ENCODE measurements at regions not wholly inside any gene's neighbourhood (a gene's known extent, or its start where the extent isn't known, plus 50 kb on each side); places are given as distances from the start of the nearest gene placed in this dataset.
"Not testable (repeated sequence)": the region's sequence is repeated elsewhere in the genome, so short reads cannot be mapped to it uniquely, and the experiment has no call there.

DNA sequence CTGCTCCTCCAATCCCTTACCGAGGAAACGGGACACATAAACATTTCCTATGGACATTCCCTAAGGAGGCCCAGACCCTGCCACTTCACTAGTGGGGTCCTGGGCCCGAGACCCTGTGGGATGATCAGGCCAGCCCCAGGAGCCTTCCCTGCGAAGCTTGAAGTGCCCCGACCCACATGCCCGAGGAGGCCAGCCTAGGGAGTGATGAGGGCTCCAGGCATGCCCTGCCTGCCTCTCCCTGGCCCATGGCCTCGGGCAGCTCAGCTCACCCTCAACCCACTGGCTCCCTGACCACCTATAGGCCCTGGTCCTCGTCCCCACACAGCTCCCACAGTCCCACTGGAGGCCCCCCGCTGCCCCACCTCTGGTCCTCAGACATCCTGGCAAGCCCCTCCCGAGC is 141.8 kb upstream of the FOXD4L5 start:
- TF ChIP-seq, protein P1, sequence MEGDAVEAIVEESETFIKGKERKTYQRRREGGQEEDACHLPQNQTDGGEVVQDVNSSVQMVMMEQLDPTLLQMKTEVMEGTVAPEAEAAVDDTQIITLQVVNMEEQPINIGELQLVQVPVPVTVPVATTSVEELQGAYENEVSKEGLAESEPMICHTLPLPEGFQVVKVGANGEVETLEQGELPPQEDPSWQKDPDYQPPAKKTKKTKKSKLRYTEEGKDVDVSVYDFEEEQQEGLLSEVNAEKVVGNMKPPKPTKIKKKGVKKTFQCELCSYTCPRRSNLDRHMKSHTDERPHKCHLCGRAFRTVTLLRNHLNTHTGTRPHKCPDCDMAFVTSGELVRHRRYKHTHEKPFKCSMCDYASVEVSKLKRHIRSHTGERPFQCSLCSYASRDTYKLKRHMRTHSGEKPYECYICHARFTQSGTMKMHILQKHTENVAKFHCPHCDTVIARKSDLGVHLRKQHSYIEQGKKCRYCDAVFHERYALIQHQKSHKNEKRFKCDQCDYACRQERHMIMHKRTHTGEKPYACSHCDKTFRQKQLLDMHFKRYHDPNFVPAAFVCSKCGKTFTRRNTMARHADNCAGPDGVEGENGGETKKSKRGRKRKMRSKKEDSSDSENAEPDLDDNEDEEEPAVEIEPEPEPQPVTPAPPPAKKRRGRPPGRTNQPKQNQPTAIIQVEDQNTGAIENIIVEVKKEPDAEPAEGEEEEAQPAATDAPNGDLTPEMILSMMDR (conservative IDR thresholded peaks at IDR 0.05; ENCODE audit: low read length): not testable (repeated sequence)
- not testable (repeated sequence) for TF ChIP-seq EZH2phosphoT487 (IDR thresholded peaks at IDR 0.05; ENCODE audit: borderline replicate concordance, low read depth, low read length)

Data from OCI-LY7 (cell line).